ENCODE measurements at regions not wholly inside any gene's neighbourhood (a gene's known extent, or its start where the extent isn't known, plus 50 kb on each side); places are given as distances from the start of the nearest gene placed in this dataset.
"Not testable (repeated sequence)": the region's sequence is repeated elsewhere in the genome, so short reads cannot be mapped to it uniquely, and the experiment has no call there.

DNA sequence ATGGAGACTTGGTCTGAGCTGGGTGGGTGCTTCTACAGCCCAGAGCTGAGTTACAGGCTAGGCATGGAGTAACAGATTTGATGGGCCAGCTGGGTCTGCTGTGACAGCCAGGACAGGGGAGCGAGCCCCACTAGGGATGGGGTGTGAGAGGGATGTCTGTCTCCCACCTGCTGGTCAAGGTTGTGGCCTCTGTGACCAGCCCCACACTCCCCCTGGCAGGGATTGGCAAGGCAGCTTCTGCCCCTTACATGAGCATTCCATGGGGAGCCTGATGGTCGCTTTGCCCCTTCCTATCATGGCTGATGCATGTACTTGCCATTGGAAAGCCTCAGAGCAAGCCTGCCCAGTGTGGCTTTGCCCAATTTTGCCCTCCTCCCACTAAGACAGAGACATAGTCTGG is 162.0 kb upstream of the FIGN start:
- no peak overlapping the region for H3K4me3 ChIP-seq (ENCODE audit: low read length)
- H3K27ac ChIP-seq (ENCODE audit: low read length): no peak overlapping the region
- no peaks in the 10 kb centered on the region for H3K4me1 ChIP-seq (ENCODE audit: low read length)
- no peak overlapping the region for H3K9ac ChIP-seq (ENCODE audit: low read length)
- no peaks in the 10 kb centered on the region for H3K79me2 ChIP-seq (ENCODE audit: low read length)
- peaks cover 16% of the 10 kb centered on the region for H3K9me3 ChIP-seq (ENCODE audit: low read length)
- H3K4me2 ChIP-seq (ENCODE audit: low read depth, low read length, poor library complexity, severe bottlenecking): no peak overlapping the region
- no peaks in the 10 kb centered on the region for H4K20me1 ChIP-seq (ENCODE audit: insufficient read depth, low read depth, low read length)
- DNase-seq: no peak
- H3K9me2 ChIP-seq (replicated peaks; ENCODE audit: insufficient read depth, low read length): no peaks in the 10 kb centered on the region
- no peaks in the 10 kb centered on the region for H3K27me3 ChIP-seq (ENCODE audit: low read length)
- H2AFZ ChIP-seq (ENCODE audit: low read length): no peak overlapping the region
- H3K36me3 ChIP-seq (ENCODE audit: insufficient read depth, low read length): no peaks in the 10 kb centered on the region

GRCh38 chr2:163893444-163893843 is 157.6 kb upstream of the FIGN start:
- H3K9ac ChIP-seq (ENCODE audit: low read length); H4K20me1 ChIP-seq (ENCODE audit: insufficient read depth, low read depth, low read length); H3K4me1 ChIP-seq (ENCODE audit: low read length); H3K27me3 ChIP-seq (ENCODE audit: low read length); H3K27ac ChIP-seq (ENCODE audit: low read length); H3K36me3 ChIP-seq (ENCODE audit: insufficient read depth, low read length); H2AFZ ChIP-seq (ENCODE audit: low read length); H3K79me2 ChIP-seq (ENCODE audit: low read length); H3K4me2 ChIP-seq (ENCODE audit: low read depth, low read length, poor library complexity, severe bottlenecking); H3K9me3 ChIP-seq (ENCODE audit: low read length); DNase-seq; H3K4me3 ChIP-seq (ENCODE audit: low read length); H3K9me2 ChIP-seq (replicated peaks; ENCODE audit: insufficient read depth, low read length): not testable (repeated sequence)

DNA sequence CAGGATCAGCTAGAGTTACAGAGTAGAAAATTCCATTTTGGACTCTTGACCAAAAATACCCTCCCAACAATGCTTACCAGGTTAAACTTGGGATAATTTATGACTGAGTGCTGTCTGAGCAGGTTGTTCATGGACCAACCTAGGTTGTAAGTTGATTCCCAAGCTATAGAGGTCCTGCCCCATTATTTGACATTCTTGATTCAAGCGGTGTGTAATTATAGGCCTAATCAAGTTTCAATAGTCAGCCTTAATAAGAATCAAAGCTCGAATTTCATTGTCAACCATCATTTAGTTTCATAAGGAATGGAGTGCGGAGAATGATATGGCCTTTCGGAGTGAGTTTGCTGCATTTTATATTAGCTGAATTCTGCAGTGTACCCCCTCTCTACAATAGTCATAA is 152.8 kb upstream of the FIGN start:
- Histone ChIP-seq H3K27ac (ENCODE audit: low read length) (no peak overlapping the region), H3K4me1 (ENCODE audit: low read length) (no peaks in the 10 kb centered on the region), H4K20me1 (ENCODE audit: insufficient read depth, low read depth, low read length) (no peaks in the 10 kb centered on the region), H3K9me2 (replicated peaks; ENCODE audit: insufficient read depth, low read length) (no peaks in the 10 kb centered on the region), H3K36me3 (ENCODE audit: insufficient read depth, low read length) (no peaks in the 10 kb centered on the region), H2AFZ (ENCODE audit: low read length) (no peak overlapping the region), H3K27me3 (ENCODE audit: low read length) (no peaks in the 10 kb centered on the region), H3K79me2 (ENCODE audit: low read length) (no peaks in the 10 kb centered on the region), H3K4me3 (ENCODE audit: low read length) (no peak overlapping the region), H3K9me3 (ENCODE audit: low read length) (peaks cover 3% of the 10 kb centered on the region; the same call in 1 of the 2 replicates), H3K9ac (ENCODE audit: low read length) (no peak overlapping the region), H3K4me2 (ENCODE audit: low read depth, low read length, poor library complexity, severe bottlenecking) (no peak overlapping the region)
- no peak for DNase-seq

DNA sequence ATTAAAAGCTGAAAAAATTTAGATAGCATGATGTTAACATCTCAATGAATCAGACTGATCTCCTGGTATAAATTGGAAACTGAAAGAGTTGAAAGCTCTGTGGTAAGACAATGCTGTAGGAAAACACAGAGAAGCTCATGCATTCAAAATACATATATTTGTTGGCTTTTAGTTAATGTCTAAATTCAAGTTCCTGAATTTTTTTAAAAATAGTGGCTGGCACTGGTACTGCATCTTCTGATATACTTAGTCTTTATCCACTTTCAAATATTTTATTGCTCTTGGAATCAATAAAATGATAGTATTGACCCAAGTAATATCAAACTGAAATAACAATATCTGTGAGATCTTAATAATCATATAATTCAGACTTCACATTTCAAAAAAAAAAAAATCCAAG is 151.4 kb upstream of the FIGN start:
- no peaks in the 10 kb centered on the region for H3K36me3 ChIP-seq (ENCODE audit: insufficient read depth, low read length)
- no peak overlapping the region for H3K27ac ChIP-seq (ENCODE audit: low read length)
- DNase-seq: no peak
- H3K4me1 ChIP-seq (ENCODE audit: low read length): no peaks in the 10 kb centered on the region
- H4K20me1 ChIP-seq (ENCODE audit: insufficient read depth, low read depth, low read length): no peaks in the 10 kb centered on the region
- H3K79me2 ChIP-seq (ENCODE audit: low read length): no peaks in the 10 kb centered on the region
- no peak overlapping the region for H3K9ac ChIP-seq (ENCODE audit: low read length)
- no peak overlapping the region for H3K4me3 ChIP-seq (ENCODE audit: low read length)
- H3K9me3 ChIP-seq (ENCODE audit: low read length): peaks cover 3% of the 10 kb centered on the region; the same call in 1 of the 2 replicates
- H3K27me3 ChIP-seq (ENCODE audit: low read length): no peaks in the 10 kb centered on the region
- H2AFZ ChIP-seq (ENCODE audit: low read length): no peak overlapping the region
- no peaks in the 10 kb centered on the region for H3K9me2 ChIP-seq (replicated peaks; ENCODE audit: insufficient read depth, low read length)
- H3K4me2 ChIP-seq (ENCODE audit: low read depth, low read length, poor library complexity, severe bottlenecking): no peak overlapping the region

DNA sequence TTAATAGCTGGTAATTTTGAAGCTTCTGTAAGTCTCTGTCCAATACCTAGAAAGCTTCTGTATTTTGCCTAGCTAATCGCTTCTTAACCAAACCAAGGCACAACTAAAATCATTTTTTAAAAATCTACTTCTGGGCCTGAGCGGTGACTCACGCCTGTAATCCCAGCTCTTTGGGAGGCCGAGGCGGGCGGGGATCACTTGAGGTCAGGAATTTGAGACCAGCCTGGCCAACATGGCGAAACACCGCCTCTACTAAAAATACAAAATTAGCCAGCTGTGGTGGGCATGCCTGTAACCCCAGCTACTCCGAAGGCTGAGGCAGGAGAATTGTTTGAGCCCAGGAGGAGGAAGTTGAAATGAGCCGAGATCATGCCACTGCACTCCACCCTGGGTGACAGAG is 148.6 kb upstream of the FIGN start:
- Histone ChIP-seq H3K9me3 (ENCODE audit: low read length) (no peaks in the 10 kb centered on the region; the same call in none of the 2 replicates), H3K27me3 (ENCODE audit: low read length) (no peaks in the 10 kb centered on the region), H3K9ac (ENCODE audit: low read length) (no peak overlapping the region), H3K79me2 (ENCODE audit: low read length) (no peaks in the 10 kb centered on the region), H2AFZ (ENCODE audit: low read length) (no peak overlapping the region), H3K4me2 (ENCODE audit: low read depth, low read length, poor library complexity, severe bottlenecking) (no peak overlapping the region), H3K36me3 (ENCODE audit: insufficient read depth, low read length) (no peaks in the 10 kb centered on the region), H3K4me3 (ENCODE audit: low read length) (no peak overlapping the region), H3K9me2 (replicated peaks; ENCODE audit: insufficient read depth, low read length) (no peaks in the 10 kb centered on the region), H4K20me1 (ENCODE audit: insufficient read depth, low read depth, low read length) (no peaks in the 10 kb centered on the region), H3K4me1 (ENCODE audit: low read length) (no peaks in the 10 kb centered on the region), H3K27ac (ENCODE audit: low read length) (no peak overlapping the region)
- DNase-seq: no peak

GRCh38 chr2:163878718-163879117 is 142.9 kb upstream of the FIGN start:
- peak; percentile 76 for DNase-seq
- Histone ChIP-seq H3K4me3 (ENCODE audit: low read length) (no peak overlapping the region), H3K9me3 (ENCODE audit: low read length) (peaks cover 9% of the 10 kb centered on the region), H3K4me1 (ENCODE audit: low read length) (no peaks in the 10 kb centered on the region), H3K9ac (ENCODE audit: low read length) (no peak overlapping the region), H3K27ac (ENCODE audit: low read length) (no peak overlapping the region), H3K36me3 (ENCODE audit: insufficient read depth, low read length) (no peaks in the 10 kb centered on the region), H3K79me2 (ENCODE audit: low read length) (no peaks in the 10 kb centered on the region), H3K9me2 (replicated peaks; ENCODE audit: insufficient read depth, low read length) (no peaks in the 10 kb centered on the region), H4K20me1 (ENCODE audit: insufficient read depth, low read depth, low read length) (no peaks in the 10 kb centered on the region), H2AFZ (ENCODE audit: low read length) (no peak overlapping the region), H3K27me3 (ENCODE audit: low read length) (no peaks in the 10 kb centered on the region), H3K4me2 (ENCODE audit: low read depth, low read length, poor library complexity, severe bottlenecking) (no peak overlapping the region)

- DNase-seq: no peak
- no peak overlapping the region for H3K27ac ChIP-seq (ENCODE audit: low read length)
- no peaks in the 10 kb centered on the region for H3K27me3 ChIP-seq (ENCODE audit: low read length)
These were observed 141.5 kb upstream of the FIGN start for GRCh38 chr2:163877316-163877715.

DNA sequence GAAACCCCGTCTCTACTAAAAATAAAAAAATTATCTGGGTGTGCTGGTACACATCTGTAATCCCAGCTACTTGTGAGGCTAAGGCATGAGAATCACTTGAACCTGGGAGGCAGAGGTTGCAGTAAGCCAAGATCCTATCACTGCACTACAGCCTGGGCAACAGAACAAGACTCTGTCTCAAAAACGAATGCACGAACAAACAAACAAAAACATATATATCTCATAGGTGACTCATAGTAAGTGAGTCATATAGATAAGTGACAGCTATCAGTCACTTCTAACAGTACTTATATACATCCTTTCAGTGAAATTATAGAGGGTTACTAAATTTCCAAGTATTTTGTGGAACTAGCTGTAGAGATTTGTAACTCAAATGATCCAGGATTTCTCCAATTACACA is 127.3 kb upstream of the FIGN start:
- H3K9me2 ChIP-seq (replicated peaks; ENCODE audit: insufficient read depth, low read length): no peaks in the 10 kb centered on the region
- DNase-seq: no peak
- no peak overlapping the region for H2AFZ ChIP-seq (ENCODE audit: low read length)
- H3K79me2 ChIP-seq (ENCODE audit: low read length): no peaks in the 10 kb centered on the region
- no peak overlapping the region for H3K4me2 ChIP-seq (ENCODE audit: low read depth, low read length, poor library complexity, severe bottlenecking)
- no peak overlapping the region for H3K27ac ChIP-seq (ENCODE audit: low read length)
- no peak overlapping the region for H3K4me3 ChIP-seq (ENCODE audit: low read length)
- no peaks in the 10 kb centered on the region for H3K4me1 ChIP-seq (ENCODE audit: low read length)
- no peaks in the 10 kb centered on the region; the same call in 1 of the 2 replicates for H3K9me3 ChIP-seq (ENCODE audit: low read length)
- no peaks in the 10 kb centered on the region for H3K27me3 ChIP-seq (ENCODE audit: low read length)
- no peaks in the 10 kb centered on the region for H3K36me3 ChIP-seq (ENCODE audit: insufficient read depth, low read length)
- H3K9ac ChIP-seq (ENCODE audit: low read length): no peak overlapping the region
- no peaks in the 10 kb centered on the region for H4K20me1 ChIP-seq (ENCODE audit: insufficient read depth, low read depth, low read length)

More at GRCh38 chr2:163877316-163877715, 141.5 kb upstream of the FIGN start:
- H3K9me2 ChIP-seq (replicated peaks; ENCODE audit: insufficient read depth, low read length): no peaks in the 10 kb centered on the region
- no peaks in the 10 kb centered on the region for H4K20me1 ChIP-seq (ENCODE audit: insufficient read depth, low read depth, low read length)
- peaks cover 11% of the 10 kb centered on the region for H3K9me3 ChIP-seq (ENCODE audit: low read length)
- H3K4me3 ChIP-seq (ENCODE audit: low read length): no peak overlapping the region
- no peak overlapping the region for H3K4me2 ChIP-seq (ENCODE audit: low read depth, low read length, poor library complexity, severe bottlenecking)
- no peak overlapping the region for H3K9ac ChIP-seq (ENCODE audit: low read length)
- H3K36me3 ChIP-seq (ENCODE audit: insufficient read depth, low read length): no peaks in the 10 kb centered on the region
- H2AFZ ChIP-seq (ENCODE audit: low read length): no peak overlapping the region
- no peaks in the 10 kb centered on the region for H3K79me2 ChIP-seq (ENCODE audit: low read length)
- no peaks in the 10 kb centered on the region for H3K4me1 ChIP-seq (ENCODE audit: low read length)

GRCh38 chr2:163859951-163860350 is 124.1 kb upstream of the FIGN start:
- Histone ChIP-seq H3K36me3 (ENCODE audit: insufficient read depth, low read length) (no peaks in the 10 kb centered on the region), H3K27ac (ENCODE audit: low read length) (no peak overlapping the region)
- no peak for DNase-seq

More at GRCh38 chr2:163859951-163860350, 124.1 kb upstream of the FIGN start:
- Histone ChIP-seq H4K20me1 (ENCODE audit: insufficient read depth, low read depth, low read length) (no peaks in the 10 kb centered on the region), H3K4me3 (ENCODE audit: low read length) (no peak overlapping the region), H3K9me3 (ENCODE audit: low read length) (peaks cover 7% of the 10 kb centered on the region), H3K27me3 (ENCODE audit: low read length) (no peaks in the 10 kb centered on the region), H3K4me2 (ENCODE audit: low read depth, low read length, poor library complexity, severe bottlenecking) (no peak overlapping the region), H3K9me2 (replicated peaks; ENCODE audit: insufficient read depth, low read length) (no peaks in the 10 kb centered on the region), H3K9ac (ENCODE audit: low read length) (no peak overlapping the region), H3K79me2 (ENCODE audit: low read length) (no peaks in the 10 kb centered on the region), H2AFZ (ENCODE audit: low read length) (no peak overlapping the region), H3K4me1 (ENCODE audit: low read length) (no peaks in the 10 kb centered on the region)

Data from Karpas-422 (cell line).